Gastroesophageal sphincter (tissue), 4 donors: ENCODE measurements at regions not wholly inside any gene's neighbourhood (a gene's known extent, or its start where the extent isn't known, plus 50 kb on each side); places are given as distances from the start of the nearest gene placed in this dataset.
A peak's percentile ranks its signal among the peaks of the same experiment; 100 is the strongest.

Experiments
- ATAC-seq: fragments of 150-250 bp; one replicate; pipeline ENCODE4 v1.9.1; 2016; ENCODE audit warnings: mild to moderate bottlenecking, moderate library complexity
- H3K27ac ChIP-seq, 4 donors: fragments of 200-600 bp; sonication (generic) in 3 of 4; 1 replicate in 3 of 4; 2 replicates in 1 of 4; pipeline ENCODE4 v1.5.1; 2016 to 2019
- H3K27me3 ChIP-seq: fragments of 200-600 bp; sonication (generic); one replicate; pipeline ENCODE4 v1.5.1; 2019
- H3K36me3 ChIP-seq, 2 donors: fragments of 200-600 bp; sonication (generic); one replicate each; pipeline ENCODE4 v1.5.1; 2019; ENCODE audit warnings: control low read depth in 1 of 2
- H3K4me1 ChIP-seq, 3 donors: fragments of 200-600 bp; sonication (generic); 1 replicate in 2 of 3; 2 replicates in 1 of 3; pipeline ENCODE4 v1.5.1; 2016 to 2019; ENCODE audit warnings: control low read depth in 2 of 3
- H3K4me3 ChIP-seq, 2 donors: fragments of 200-600 bp; sonication (generic); one replicate each; pipeline ENCODE4 v1.5.1; 2019; ENCODE audit warnings: mild to moderate bottlenecking in 1 of 2, moderate library complexity in 1 of 2
- H3K9me3 ChIP-seq, 3 donors: fragments of 200-600 bp; sonication (generic); one replicate each; pipeline ENCODE4 v1.5.1; 2017 to 2019; ENCODE audit warnings: control low read depth in 2 of 3
- CTCF ChIP-seq, 4 experiments: fragments of 200-600 bp in 2 of 4; fragments of 450-650 bp in 2 of 4; sonication (generic) in 1 of 4; IDR thresholded peaks; one replicate each; pipeline ENCODE4 v1.5.1; 2017 to 2019; ENCODE audit warnings: antibody characterized with exemption in 4 of 4, mild to moderate bottlenecking in 2 of 4, moderate library complexity in 2 of 4
- EP300 ChIP-seq: sonication (generic); formaldehyde crosslinking; IDR thresholded peaks from one replicate; pipeline ENCODE4 v1.6.1; 2017; ENCODE audit warnings: antibody characterized with exemption, mild to moderate bottlenecking
- POLR2A ChIP-seq, 2 donors: fragments of 450-650 bp; IDR thresholded peaks; one replicate each; pipeline ENCODE4 v1.6.1; 2017; ENCODE audit warnings: antibody characterized with exemption in 2 of 2, mild to moderate bottlenecking in 2 of 2, moderate library complexity in 1 of 2
- POLR2AphosphoS5 ChIP-seq: sonication (generic); formaldehyde crosslinking; IDR thresholded peaks from one replicate; pipeline ENCODE4 v1.6.1; 2017; ENCODE audit warnings: antibody characterized with exemption
- WGBS, 2 donors: methylation state at CpG; one replicate each; pipeline ENCODE4 v1.1.5; 2018; ENCODE audit warnings: low coverage in 1 of 2; 5-methylcytosine and 5-hydroxymethylcytosine counted together

- H3K4me1 ChIP-seq = no peaks in the 10 kb centered on the region
- H3K4me3 ChIP-seq = no peak overlapping the region
- no peaks in the 10 kb centered on the region for H3K27me3 ChIP-seq
- H3K27ac ChIP-seq = no peak overlapping the region
- WGBS, 2 donors = 38 to 50% methylated on average over 1 of the region's 1 CpG
- H3K9me3 ChIP-seq = peaks cover 0 to 7% (median 0%) of the 10 kb centered on the region in 3 donors
- ATAC-seq = no peak
- TF ChIP-seq POLR2AphosphoS5 = no peak
- no peak for TF ChIP-seq POLR2A (IDR thresholded peaks at IDR 0.05)
- TF ChIP-seq CTCF (IDR thresholded peaks at IDR 0.05) = no peak
- TF ChIP-seq EP300 = no peak
- no peaks in the 10 kb centered on the region for H3K36me3 ChIP-seq
These were observed 128.3 kb upstream of the KCNE2 start for GRCh38 chr21:34235514-34235913.

GRCh38 chr21:34242973-34243372 is 120.8 kb upstream of the KCNE2 start:
- H3K4me1 ChIP-seq = no peaks in the 10 kb centered on the region
- WGBS, 2 donors = 94 to 100% methylated on average over 2 of the region's 2 CpGs
- H3K9me3 ChIP-seq = peaks cover 0 to 14% (median 0%) of the 10 kb centered on the region in 3 donors
- no peaks in the 10 kb centered on the region for H3K36me3 ChIP-seq
- H3K4me3 ChIP-seq = no peak overlapping the region
- ATAC-seq = no peak
- H3K27ac ChIP-seq = no peak overlapping the region
- no peaks in the 10 kb centered on the region for H3K27me3 ChIP-seq
- TF ChIP-seq EP300 = no peak

- TF ChIP-seq POLR2AphosphoS5 (no peak), EP300 (no peak), CTCF (IDR thresholded peaks at IDR 0.05) (peak in 1 of 4 experiments; percentile 42), POLR2A (IDR thresholded peaks at IDR 0.05) (no peak)
- ATAC-seq = no peak
These were observed 120.2 kb upstream of the KCNE2 start for GRCh38 chr21:34243562-34243961.

GRCh38 chr21:34252751-34253150 is 111.1 kb upstream of the KCNE2 start:
- Histone ChIP-seq H3K27me3 (no peaks in the 10 kb centered on the region), H3K4me1 (no peaks in the 10 kb centered on the region), H3K4me3 (no peak overlapping the region), H3K27ac (no peak overlapping the region), H3K36me3 (no peaks in the 10 kb centered on the region), H3K9me3 (peaks cover 0 to 33% (median 0%) of the 10 kb centered on the region in 3 donors)
- ATAC-seq = no peak
- TF ChIP-seq CTCF (IDR thresholded peaks at IDR 0.05) (no peak), POLR2A (IDR thresholded peaks at IDR 0.05) (no peak), POLR2AphosphoS5 (no peak), EP300 (no peak)
- WGBS, 2 donors = 75 to 88% methylated on average over 1 to 2 of the region's 2 CpGs

More at GRCh38 chr21:34243562-34243961, 120.2 kb upstream of the KCNE2 start:
- H3K27me3 ChIP-seq = no peaks in the 10 kb centered on the region
- no peaks in the 10 kb centered on the region for H3K4me1 ChIP-seq
- no peak overlapping the region for H3K27ac ChIP-seq
- no peak overlapping the region for H3K4me3 ChIP-seq
- no CpG with 5 or more reads among the region's 1 CpG for WGBS, 2 donors
- H3K36me3 ChIP-seq = no peaks in the 10 kb centered on the region
- H3K9me3 ChIP-seq = peaks cover 0 to 17% (median 0%) of the 10 kb centered on the region in 3 donors

GRCh38 chr21:34255073-34255472 is 108.7 kb upstream of the KCNE2 start:
- H3K27ac ChIP-seq = no peak overlapping the region
- 74 to 85% methylated on average over 1 of the region's 1 CpG for WGBS, 2 donors

More at GRCh38 chr21:34255073-34255472, 108.7 kb upstream of the KCNE2 start:
- H3K36me3 ChIP-seq = no peaks in the 10 kb centered on the region
- no peaks in the 10 kb centered on the region for H3K4me1 ChIP-seq
- H3K9me3 ChIP-seq = peaks cover 0 to 28% (median 0%) of the 10 kb centered on the region in 3 donors
- TF ChIP-seq POLR2A (IDR thresholded peaks at IDR 0.05) (no peak), CTCF (IDR thresholded peaks at IDR 0.05) (no peak)
- ATAC-seq = no peak
- no peak overlapping the region for H3K4me3 ChIP-seq
- H3K27me3 ChIP-seq = no peaks in the 10 kb centered on the region
